ENCODE measurements at regions not wholly inside any gene's neighbourhood (a gene's known extent, or its start where the extent isn't known, plus 50 kb on each side); places are given as distances from the start of the nearest gene placed in this dataset.

DNA sequence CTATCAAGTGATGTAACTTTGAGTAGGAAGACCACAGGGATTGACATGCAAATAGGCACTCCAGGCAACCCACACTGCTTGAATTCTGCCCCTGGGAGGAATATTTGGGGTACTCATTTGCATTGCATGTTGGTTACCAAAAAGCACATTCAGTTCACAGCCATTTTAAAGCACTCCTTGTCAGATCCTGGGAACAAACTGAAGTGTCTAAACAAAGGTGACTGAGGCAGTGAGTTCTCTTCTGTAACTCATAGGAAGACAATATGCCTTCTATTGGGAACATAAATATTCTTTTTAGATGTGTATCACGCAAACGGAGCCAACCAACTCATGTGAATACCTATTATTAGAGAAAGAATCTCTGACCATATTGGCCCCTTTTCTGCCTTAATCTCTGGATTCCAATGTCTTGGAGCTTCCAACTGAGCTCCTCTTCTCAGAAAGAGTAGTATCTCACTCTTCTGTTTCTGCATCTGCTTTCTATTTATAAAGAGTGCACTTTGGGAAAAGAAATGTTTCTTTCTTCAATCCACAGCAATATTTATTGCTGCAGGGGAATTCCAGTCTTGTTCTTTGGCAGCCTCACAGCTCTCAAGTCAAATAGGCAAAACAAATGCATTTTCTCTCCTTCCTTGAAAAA lies 125.7 kb upstream of the NBEA start:
- DNase-seq (ENCODE audit: low read depth): peak; percentile 26

DNA sequence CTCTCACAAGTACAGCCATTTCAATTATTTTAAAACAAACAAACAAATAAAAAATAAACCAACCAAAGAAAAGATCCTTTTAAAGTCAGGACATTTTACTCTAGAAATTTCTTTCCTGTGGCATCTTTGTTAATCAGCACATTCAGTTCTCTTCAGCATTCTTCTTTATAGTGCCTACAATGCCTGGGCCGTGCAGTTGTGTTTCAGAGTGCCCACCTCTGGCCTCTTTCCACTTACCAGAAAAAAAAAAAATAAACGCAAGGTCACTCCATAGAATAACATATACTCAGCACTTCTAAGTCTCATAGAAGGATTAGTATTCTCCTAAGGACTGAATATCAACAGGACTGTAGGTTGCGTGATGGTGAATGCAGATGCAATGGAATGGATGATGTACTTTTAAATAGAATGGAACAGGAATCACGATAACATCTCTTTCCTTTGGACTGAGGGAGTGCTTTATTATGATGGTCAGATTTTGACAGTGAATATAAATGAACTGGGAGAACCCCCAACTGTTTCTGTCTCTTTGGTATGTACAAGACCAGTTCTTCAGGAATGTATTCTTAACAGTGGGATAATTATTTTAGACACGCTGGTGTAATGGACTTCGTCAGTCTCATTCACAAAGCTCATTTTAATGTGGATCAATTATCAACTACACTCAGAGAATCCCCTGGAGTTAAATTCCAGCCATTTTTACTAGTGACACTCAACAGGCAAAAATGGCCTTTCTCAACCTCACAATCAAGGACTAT lies 125.0 kb upstream of the NBEA start:
- no peak for DNase-seq (ENCODE audit: low read depth)

DNA sequence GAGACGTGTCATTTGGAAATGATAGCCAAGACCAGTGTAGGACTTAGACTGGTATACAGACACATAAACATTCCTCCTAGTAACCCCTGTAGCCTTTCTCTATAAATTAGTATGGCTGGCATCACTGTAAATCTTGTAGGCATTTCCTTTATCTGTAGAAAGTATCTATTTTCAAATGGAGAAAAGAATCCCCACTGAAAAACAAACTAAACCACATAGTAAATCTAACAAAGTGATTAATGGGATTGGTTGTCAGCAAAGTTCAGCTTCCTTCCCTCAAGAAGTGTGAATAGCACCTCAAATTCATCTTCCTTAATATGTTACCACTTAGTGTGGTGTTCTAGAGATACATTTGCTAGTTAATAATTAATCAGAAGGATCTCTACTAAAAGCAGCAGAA lies 119.4 kb upstream of the NBEA start:
- DNase-seq (ENCODE audit: low read depth): no peak

DNA sequence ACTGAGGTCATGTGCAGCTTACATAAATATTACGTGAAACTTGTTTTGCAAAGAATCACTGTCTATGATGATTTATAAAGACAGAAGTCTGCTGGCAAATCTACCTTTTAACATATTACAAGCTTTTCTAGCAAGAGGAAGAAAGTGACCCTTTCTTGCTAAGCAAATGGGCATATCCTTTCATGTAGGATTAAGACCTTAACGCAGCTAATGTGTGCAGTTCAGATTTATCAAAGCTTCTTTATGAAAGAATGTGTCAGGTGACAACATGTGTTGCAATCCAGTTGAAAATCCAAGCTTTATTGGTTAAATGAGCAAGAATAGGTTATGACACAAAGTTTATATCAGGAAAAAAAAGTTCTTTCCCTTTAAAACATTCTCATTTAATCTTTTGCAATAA lies 115.6 kb upstream of the NBEA start:
- no peak for DNase-seq (ENCODE audit: low read depth)

DNA sequence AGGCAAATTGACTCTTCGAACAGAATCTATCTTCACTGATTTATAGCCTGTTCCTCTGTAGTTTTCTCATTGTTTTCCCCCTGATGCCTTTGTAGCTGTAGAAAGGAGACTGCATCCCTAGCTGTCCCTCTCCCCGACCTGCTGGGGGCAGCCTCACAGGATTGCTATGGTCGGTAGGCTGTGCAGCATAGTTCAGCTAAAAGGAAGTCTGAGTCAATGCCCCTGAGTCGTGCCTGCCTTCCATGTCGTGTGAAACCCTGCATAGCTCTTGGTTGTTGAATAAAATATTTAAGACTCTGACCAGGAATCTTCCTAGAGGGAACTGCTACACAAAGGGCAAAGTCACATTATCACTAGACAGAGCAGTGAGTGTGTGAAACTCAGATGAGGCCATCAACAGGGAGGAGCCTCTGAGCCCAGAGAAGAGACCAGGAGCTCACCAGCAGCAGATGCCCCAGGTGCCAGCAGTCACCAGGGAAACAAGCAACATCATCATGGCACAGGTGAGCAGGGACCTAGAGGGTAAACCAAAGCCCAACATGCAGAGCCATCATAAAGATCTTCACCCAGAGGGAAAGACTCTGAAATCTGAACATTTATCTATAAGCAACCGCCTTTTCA lies 108.4 kb upstream of the NBEA start:
- DNase-seq (ENCODE audit: low read depth): no peak

DNA sequence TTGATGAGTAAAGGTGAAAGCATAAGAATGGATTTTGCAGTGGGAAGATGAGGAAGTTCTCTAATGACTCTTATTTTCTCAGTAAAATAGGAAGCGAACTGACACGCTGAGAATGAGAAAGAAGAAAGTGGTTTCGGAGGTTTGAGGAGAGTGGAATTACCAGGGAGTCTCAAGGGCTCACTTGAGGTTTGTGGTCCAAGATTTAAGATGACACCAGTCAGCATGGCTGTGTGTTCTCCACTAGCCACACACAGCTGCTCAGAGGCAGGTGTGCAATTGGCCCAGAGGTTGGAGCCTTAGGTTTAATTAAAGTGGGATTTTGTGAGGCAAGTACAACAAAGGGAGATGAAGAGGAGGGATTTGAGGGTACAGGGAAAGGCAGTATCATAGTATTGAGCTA lies 99.6 kb upstream of the NBEA start:
- DNase-seq (ENCODE audit: low read depth): no peak

DNA sequence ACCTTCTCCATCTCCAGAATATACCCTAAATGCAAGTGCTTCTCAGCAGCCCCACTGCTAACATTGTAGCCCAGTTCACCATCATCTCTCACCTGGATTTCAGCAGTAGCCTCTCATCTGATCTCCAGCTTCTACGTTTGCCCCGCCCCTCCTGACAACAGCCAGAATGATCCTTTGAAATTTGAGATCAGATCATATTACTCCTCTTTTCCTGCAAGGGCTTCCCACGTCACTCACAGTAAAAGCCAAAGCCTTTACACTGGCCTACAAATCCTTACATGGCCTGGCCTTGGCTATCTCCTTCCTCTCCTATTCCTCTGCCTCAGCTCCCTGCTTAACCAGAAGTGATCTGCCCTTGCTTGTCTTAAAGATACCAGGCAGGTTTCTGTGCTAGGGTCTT lies 94.3 kb upstream of the NBEA start:
- DNase-seq (ENCODE audit: low read depth): no peak

DNA sequence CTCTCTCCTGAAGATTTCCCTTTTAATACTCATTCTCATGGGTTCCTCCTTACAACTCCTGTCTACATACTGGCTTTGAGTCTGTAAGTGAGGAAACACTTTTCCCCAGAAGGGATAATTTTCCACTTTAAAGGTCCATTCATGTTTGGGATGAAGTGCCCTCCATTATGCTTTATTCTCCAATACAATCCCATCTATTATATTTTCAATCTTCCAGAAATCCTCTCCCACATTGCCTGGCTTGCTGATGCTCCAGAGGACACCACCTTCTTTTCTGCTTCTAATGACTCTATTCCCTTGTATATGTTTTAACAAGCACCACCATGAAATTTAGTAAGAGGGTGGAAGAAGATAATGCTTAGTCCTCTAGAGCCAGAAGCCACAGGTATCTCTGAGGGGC lies 92.7 kb upstream of the NBEA start:
- no peak for DNase-seq (ENCODE audit: low read depth)

DNA sequence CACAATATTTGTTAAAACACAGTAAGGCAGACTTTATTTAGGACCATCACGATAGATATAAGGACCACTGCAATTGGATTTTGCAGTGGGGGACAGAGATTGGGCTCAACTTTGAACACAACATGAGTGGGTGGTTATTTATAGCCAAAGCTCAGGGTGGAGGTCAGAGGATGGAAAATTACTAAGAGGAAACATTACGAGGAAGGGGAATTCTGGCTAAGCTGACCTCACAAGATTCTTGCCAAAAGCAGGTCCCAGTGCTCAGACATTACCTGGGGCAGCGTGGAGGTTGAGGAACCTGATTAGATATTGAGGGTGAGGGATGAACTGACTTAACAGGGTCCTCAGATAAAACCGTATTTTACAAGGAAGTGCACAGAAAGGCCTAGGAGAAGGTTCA lies 88.9 kb upstream of the NBEA start:
- no peak for DNase-seq (ENCODE audit: low read depth)

DNA sequence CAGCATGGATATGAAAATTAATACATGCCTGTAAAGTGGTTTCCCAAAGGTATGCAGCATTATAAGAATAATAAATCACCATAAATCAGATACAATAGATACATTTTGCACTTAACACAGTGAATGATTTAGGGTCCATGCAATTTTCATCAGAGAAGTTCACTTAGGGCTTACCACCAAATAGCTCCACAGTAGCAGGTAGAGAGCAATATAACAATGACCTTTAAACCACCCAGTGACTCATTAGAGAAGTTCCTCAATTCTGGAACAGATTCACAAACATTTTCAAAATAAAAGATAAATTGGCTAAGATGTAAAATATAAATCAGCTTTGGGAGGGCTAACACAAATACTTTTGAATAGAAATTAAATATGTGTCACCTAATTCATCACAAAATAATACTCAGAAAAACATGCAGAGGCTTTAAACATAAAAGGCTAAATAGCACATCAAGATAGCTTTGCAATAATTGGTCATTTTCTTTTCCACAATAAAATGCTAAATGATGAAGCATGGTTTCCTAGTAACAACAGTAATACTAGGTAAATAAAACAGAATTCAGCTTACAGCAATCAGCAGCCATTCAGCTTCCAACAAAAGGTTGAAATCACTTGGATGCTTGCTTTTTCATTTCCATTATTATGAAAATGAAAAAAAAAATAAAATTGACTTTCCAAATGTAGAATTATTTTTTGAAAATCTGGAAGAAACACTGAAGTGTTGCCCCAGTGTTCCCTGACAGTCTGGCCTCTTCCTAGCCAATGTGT lies 84.3 kb upstream of the NBEA start:
- DNase-seq (ENCODE audit: low read depth): no peak

DNA sequence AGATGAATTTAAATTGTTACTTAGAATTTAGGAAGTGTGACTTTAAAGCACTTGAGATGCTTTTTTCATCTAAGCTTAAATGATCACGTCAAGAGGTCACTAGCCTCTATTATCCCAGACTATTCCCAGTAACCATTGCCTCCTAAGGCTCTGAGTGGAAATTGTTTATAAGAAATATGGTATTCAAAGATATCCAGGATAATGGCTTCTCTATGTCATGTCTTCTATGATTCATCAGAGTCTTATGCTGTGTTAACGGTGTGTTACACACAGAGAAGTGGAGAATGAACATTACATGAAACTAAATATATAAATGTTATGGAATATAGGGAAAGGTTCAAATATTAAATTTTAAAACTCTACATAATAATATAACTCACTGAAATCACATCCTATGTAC lies 79.8 kb upstream of the NBEA start:
- no peak for DNase-seq (ENCODE audit: low read depth)

DNA sequence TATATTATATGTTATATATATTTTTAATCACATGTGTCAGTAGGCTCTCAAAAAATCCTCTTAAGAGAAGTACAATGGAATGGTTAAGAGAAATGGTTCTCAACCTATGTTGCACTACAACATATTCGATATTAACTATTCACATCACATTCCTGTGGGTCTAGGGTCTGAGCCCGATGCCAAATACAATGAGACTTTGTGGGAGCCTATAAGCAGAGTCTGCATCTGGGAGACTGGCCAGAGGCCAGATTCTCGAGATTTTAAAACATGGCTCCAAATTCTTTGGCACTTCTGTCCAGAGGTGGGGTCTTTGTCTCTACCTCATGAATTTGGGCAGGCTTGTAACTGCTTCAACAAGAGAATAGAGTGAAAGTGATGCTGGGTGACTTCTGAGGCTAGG lies 79.4 kb upstream of the NBEA start:
- DNase-seq (ENCODE audit: low read depth): no peak

DNA sequence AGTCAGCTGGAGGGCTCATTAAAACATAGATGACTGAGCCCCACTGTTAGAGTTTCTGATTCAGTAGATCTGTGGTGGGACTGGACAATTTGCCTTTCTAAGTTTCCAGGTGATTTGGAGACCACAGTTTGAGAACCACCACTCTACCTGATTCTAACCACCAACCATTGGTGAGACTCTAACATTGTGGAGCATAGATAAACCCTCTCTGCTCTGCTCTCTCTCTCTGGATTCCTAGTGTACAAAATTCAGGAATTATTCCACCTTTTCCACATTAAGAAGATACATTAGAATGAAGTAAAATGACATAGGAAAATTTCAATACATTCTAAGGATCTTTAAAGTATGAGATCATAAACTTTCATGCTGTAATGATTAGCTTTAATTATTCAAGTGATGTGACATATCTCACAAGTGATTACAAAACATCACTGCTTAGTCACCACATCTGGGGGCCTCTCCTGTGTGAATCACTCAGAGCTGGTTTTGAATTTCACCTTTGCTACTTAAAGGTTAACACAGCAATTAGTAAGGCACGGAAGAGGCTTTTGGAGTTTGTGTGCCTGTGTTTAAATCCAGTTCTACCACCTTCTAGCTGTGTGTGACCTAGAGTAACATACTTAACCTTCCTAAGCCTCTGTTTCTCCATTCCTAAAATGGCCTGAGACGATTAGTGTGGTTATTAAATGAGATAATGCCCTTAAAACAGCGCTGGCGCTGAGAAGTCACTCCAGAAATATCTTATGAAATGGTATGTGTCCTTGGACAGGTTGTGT lies 78.5 kb upstream of the NBEA start:
- peak; percentile 47 for DNase-seq (ENCODE audit: low read depth)

DNA sequence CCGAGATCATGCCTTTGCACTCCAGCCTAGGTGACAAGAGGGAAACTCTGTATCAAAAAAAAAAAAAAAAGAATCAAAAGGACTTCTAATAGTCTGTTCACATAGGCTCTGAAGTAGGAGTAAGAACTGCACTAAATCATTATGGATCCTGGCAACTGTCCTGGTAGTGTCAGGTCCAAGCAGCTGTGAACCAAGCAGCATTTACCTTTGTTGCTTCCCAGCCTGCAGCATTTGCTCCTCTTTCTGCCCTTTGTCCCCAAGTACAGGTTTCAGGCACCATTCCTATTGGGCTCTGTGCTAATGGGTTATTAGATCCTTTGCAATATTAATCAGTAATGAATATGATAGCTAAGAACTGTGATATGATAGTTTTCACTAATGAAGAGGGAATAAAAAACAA lies 77.4 kb upstream of the NBEA start:
- no peak for DNase-seq (ENCODE audit: low read depth)

DNA sequence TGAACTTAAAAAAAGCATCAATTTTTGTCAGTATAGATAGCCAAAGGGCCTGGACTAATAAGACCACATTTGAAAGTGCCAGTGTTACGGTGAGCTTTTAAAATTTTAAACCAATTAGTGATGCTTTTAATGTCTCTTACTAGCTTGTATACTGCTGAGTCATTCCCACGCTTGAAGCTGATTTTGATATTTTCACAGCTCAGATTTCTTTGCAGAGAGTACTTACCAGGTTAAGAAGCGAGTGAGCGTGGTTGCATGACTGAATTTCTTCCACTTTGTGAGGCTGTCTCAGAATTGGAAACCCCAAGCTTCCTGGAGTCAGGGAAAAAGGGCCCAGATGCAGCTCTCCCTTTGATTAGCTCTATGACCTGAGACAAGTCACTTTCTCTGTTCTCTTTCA lies 74.5 kb upstream of the NBEA start:
- no peak for DNase-seq (ENCODE audit: low read depth)

DNA sequence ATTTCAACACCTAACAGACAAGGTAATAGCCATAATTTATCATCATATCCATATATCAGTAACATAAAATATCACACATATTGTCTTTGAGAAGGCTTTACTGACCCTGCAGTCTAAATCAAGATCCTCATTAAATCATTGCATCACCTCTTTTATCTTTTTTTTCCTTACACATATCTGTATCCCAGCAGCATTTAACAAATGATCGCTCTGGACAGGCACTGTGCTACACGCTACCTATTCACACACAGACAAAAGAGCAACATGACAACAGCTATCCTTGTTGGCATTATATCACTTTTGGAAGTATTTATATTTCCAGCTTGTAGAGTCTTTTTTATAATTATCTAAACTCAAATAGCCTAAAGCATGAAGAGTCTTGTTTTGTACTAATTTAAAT lies 73.3 kb upstream of the NBEA start:
- no peak for DNase-seq (ENCODE audit: low read depth)

DNA sequence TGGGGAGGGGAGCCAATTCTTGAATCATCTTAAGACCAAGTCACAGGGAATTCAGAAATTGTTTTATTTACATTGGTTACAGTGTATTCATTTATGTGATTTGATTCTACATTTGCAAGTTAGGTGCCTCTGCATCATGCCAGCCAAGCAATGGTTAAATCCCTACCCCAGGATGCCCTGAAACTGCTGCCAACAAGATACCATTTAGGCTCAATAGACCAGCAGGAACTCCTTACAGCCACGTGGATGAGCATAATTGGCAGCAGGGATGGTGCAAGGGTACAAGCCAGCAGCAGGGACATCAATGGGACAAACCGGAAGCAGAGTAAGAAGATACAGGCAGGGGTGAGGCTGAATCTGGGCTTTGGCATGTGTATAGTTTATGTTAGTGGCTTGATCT lies 72.4 kb upstream of the NBEA start:
- DNase-seq (ENCODE audit: low read depth): no peak

DNA sequence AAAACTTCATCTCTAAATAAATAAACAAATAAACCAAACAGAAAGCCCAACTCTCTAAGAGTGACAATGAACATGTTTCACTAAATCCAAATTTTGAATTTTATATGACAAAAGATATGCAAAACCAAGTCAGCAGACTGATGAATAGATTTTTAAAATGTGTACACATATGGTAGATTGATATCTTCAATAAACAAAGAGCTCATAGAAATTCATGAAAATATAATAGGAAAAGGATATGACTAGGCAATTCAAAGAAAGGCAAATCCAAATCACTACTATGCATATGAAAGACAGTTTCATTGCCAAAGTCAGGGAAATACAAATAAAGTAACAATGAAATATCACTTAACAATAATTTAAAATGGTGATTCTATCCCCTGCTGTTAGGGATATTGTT lies 63.7 kb upstream of the NBEA start:
- DNase-seq (ENCODE audit: low read depth): no peak

DNA sequence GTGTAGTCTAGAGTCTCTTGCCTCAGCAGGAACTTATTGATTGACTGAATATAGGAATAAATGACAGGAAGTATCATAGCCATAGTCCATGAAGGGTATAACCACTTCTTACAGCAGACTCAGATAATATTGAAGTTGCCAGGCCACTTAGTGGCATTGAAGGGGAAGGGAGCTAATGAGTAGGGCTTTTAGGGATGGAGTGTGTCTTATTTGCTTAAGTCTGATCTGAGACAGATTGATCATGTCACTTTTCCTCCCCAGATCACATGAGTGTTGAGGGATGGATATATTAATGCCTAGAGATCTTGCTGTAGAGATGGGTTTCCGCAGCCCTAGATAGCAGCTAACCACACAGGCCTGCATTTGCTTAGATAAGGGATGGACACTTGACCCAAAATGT lies 62.2 kb upstream of the NBEA start:
- DNase-seq (ENCODE audit: low read depth): no peak

DNA sequence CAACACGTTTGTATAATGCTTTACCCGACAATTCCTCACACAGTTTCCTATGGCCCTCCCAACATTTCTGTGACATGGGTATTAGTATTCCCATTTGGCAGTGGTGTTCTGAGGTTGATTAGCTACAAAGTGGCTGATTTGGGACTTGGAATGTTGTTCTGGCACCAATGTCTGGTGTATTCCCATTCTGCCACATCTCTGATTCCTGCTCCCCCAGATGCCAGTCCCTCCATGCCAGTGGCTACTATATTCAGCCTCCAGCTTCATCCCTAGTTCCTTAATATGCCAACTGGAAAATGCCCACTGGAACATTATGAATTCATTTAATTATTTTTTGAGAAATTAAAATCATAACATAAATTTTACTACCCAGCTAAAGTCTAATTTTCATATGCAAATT lies 60.6 kb upstream of the NBEA start:
- no peak for DNase-seq (ENCODE audit: low read depth)

DNA sequence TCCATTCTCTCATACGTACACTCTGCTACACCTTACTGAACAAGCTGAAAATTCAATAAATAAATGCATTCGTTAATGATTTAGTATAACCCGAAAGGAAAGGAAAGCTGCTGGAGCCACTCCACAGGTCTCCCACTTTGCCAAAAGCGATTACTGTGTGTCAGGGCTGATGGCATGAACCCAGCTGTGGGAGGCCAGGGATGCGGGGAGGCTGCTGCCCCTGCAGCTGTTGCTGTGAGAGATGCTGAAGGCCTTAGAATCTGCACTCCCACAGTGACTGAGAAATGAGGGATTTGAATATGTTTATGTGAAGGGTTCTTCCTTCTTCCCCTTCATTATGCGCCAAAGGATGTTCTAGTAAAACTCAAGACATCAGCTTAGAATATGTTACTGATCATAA lies 58.7 kb upstream of the NBEA start:
- DNase-seq (ENCODE audit: low read depth): no peak

DNA sequence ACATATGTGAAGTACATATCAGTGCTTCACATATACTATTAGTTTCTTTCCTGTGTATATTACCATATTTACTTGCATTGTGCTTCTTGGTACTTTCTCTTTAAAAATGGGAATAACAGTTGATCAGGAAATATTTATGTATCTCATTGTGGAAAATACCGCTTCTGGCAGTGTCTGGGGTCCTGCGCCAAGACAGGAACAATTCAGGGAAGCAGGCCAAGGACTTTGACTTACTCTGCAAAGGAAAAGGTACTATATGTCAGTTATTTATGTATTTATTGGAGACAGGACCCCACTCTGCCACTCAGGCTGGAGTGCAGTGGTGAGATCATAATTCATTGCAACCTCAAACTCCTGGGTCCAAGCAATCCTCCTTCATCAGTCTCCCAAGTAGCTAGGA lies 57.7 kb upstream of the NBEA start:
- no peak for DNase-seq (ENCODE audit: low read depth)

Measured in GM04503 (cell line).